NT2/D1 (cell line): ENCODE measurements at regions not wholly inside any gene's neighbourhood (a gene's known extent, or its start where the extent isn't known, plus 50 kb on each side); places are given as distances from the start of the nearest gene placed in this dataset.

Experiments
- DNase-seq: peaks from one replicate; pipeline ENCODE4 v3.0.0-alpha.2; 2011; ENCODE audit warnings: low read depth, low spot score
- H3K27me3 ChIP-seq: 2 replicates; pipeline ENCODE4 v1.6.0; 2011; ENCODE audit warnings: mild to moderate bottlenecking; ENCODE audit not compliant: insufficient read length, insufficient read depth
- H3K36me3 ChIP-seq: 2 replicates; pipeline ENCODE4 v1.6.1; 2011; ENCODE audit warnings: mild to moderate bottlenecking, low read length, mixed read lengths; ENCODE audit not compliant: insufficient read depth, insufficient read length
- H3K4me1 ChIP-seq: 2 replicates; pipeline ENCODE4 v1.5.1; 2011; ENCODE audit not compliant: insufficient read depth, insufficient read length
- H3K4me3 ChIP-seq: 2 replicates; pipeline ENCODE4 v1.5.1; 2011; ENCODE audit warnings: low read depth; ENCODE audit not compliant: insufficient read length
- H3K9ac ChIP-seq: 2 replicates; pipeline ENCODE4 v1.6.0; 2011; ENCODE audit warnings: low read depth; ENCODE audit not compliant: insufficient read length
- H3K9me3 ChIP-seq: 2 replicates; pipeline ENCODE4 v1.5.1; 2011; ENCODE audit warnings: mild to moderate bottlenecking, low read length; ENCODE audit not compliant: insufficient read depth
- SUZ12 ChIP-seq: IDR thresholded peaks from 2 replicates; pipeline ENCODE4 v1.6.1; 2011; ENCODE audit not compliant: insufficient read length, insufficient read depth; ENCODE audit errors: extremely low read depth
- YY1 ChIP-seq: IDR thresholded peaks from 2 replicates; pipeline ENCODE4 v1.6.1; 2011; ENCODE audit not compliant: insufficient read length, insufficient read depth
- ZNF274 ChIP-seq: IDR thresholded peaks from 2 replicates; pipeline ENCODE4 v1.6.1; 2011; ENCODE audit warnings: mild to moderate bottlenecking, low read depth, low read length

DNA sequence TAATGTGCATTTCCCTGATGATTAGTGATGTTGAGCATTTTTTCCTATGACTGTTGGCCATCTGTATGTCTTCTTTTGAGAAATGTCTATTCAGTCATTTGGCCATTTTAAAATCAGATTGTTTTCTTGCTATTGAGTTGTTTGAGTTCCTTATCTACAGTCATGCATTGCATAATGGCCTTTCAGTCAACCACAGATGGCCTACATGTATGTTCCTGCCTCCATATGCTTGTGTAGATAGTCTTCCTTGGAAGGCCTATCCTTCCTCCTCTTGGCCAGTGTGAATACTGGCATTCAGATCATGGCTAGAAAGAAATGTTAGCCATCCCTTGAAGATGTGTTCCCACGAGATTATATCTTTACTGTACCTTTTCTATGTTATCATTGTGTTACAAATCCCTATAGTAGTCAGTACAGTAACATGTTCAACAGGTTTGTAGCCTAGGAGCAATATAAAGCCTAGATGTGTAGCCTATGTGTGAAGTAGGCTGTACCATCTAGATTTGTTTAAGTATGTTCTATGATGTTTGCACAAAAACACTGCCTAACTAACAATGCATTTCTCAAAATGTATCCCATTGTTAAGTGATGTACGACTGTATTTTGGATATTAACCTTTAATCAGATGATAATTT is 65.6 kb upstream of the CD302 start:
- TF ChIP-seq SUZ12 (no peak), ZNF274 (no peak), YY1 (no peak)
- no peak for DNase-seq
- Histone ChIP-seq H3K4me1 (no peaks in the 10 kb centered on the region), H3K9me3 (no peaks in the 10 kb centered on the region), H3K9ac (no peak overlapping the region), H3K36me3 (no peaks in the 10 kb centered on the region), H3K27me3 (no peaks in the 10 kb centered on the region), H3K4me3 (no peak overlapping the region)

DNA sequence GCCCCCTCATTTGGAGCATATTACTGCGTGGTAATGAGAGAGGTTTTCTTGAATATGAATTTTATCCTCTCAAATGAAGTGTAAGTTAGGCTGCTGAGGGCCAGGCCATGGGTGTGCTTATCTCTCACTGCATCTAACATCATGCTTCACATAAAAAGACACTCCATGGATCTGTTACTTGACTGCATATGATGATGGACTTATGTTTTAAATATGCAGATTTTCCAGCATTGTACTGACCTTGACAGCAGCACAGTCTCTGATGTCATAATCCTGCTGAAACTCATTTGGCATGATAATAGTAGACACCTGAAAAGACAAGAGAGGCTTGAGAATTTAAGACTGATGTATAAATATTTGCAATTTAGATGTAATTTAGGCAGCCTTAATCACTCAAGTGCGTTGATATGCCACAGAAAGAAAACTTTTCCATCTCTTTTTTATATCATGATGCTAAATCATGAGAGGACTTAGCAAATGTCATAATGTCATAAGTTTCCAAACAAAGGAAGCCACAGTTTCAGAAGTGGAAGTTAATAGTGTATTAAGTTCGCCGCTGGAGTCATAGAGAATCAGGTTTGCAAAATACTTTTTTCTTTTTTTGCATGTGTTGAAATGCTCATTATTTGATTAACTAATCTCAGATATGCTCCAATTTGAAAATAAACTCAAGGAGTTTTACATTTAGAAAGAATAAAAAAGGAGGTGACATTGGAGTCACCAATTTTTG is 62.7 kb upstream of the CD302 start:
- no peaks in the 10 kb centered on the region for H3K4me1 ChIP-seq
- H3K4me3 ChIP-seq: no peak overlapping the region
- DNase-seq: no peak
- H3K9me3 ChIP-seq: no peaks in the 10 kb centered on the region
- no peaks in the 10 kb centered on the region for H3K27me3 ChIP-seq
- no peak overlapping the region for H3K9ac ChIP-seq
- no peak for TF ChIP-seq YY1
- TF ChIP-seq ZNF274: no peak
- TF ChIP-seq SUZ12: no peak
- H3K36me3 ChIP-seq: no peaks in the 10 kb centered on the region

GRCh38 chr2:159859583-159859982 is 61.6 kb upstream of the CD302 start:
- no peak overlapping the region for H3K9ac ChIP-seq
- no peaks in the 10 kb centered on the region for H3K27me3 ChIP-seq
- H3K4me1 ChIP-seq: no peaks in the 10 kb centered on the region
- H3K36me3 ChIP-seq: no peaks in the 10 kb centered on the region
- DNase-seq: no peak
- TF ChIP-seq ZNF274: no peak
- TF ChIP-seq YY1: no peak
- no peak for TF ChIP-seq SUZ12
- H3K4me3 ChIP-seq: no peak overlapping the region
- H3K9me3 ChIP-seq: no peaks in the 10 kb centered on the region

DNA sequence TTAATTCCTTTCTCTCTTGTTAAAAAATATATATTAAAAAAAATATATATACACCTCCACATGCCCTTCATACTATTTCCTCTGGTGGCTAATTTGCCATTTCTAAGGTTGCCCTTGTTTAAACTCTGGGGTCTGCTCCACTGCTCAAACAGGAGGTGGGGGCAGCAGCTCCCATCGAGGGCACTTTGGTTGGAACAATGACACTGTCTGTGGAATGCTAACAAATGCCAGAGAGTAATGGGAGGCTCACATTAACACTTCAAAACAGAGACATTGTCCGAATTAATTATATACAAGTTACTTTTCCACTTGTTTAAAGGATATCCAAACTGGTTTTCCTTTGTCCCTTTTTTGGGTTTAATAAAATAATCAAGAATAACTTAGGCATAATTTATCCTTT is 58.8 kb upstream of the CD302 start:
- no peaks in the 10 kb centered on the region for H3K9me3 ChIP-seq
- no peak for TF ChIP-seq ZNF274
- H3K4me3 ChIP-seq: no peak overlapping the region
- DNase-seq: peak; percentile 42
- no peak overlapping the region for H3K9ac ChIP-seq
- H3K36me3 ChIP-seq: no peaks in the 10 kb centered on the region
- H3K4me1 ChIP-seq: no peaks in the 10 kb centered on the region
- H3K27me3 ChIP-seq: no peaks in the 10 kb centered on the region

GRCh38 chr2:159855557-159856061 is 57.6 kb upstream of the CD302 start:
- H3K36me3 ChIP-seq: no peaks in the 10 kb centered on the region
- no peaks in the 10 kb centered on the region for H3K27me3 ChIP-seq
- DNase-seq: no peak
- no peak overlapping the region for H3K4me3 ChIP-seq
- no peak overlapping the region for H3K9ac ChIP-seq
- no peaks in the 10 kb centered on the region for H3K4me1 ChIP-seq
- no peaks in the 10 kb centered on the region for H3K9me3 ChIP-seq
- TF ChIP-seq YY1 (no peak), ZNF274 (no peak), SUZ12 (no peak)

DNA sequence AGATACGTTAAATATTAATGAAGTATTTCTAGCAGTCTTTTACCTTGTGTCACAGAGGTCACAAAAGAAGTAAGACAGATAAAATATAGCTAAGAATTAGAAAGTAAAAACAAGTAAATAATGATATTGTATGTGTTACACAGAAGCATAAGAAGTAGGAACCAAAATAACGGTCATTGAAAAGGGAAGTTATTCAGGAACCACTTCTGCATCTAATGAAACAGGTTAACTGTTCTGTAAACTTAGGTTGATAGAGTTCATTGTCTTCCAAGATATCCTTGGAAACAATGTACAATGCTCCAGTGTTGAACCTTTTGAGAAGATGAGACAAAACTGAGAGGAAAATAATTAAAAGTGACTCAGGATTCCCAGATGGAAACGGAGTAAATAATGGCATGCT is 57.1 kb upstream of the CD302 start:
- no peak for DNase-seq
- Histone ChIP-seq H3K27me3 (no peaks in the 10 kb centered on the region), H3K9ac (no peak overlapping the region), H3K4me1 (no peaks in the 10 kb centered on the region), H3K4me3 (no peak overlapping the region), H3K36me3 (no peaks in the 10 kb centered on the region), H3K9me3 (no peaks in the 10 kb centered on the region)
- TF ChIP-seq ZNF274 (no peak), SUZ12 (no peak)

- Histone ChIP-seq H3K4me3 (no peak overlapping the region), H3K4me1 (no peaks in the 10 kb centered on the region), H3K9me3 (no peaks in the 10 kb centered on the region), H3K9ac (no peak overlapping the region), H3K36me3 (no peaks in the 10 kb centered on the region), H3K27me3 (no peaks in the 10 kb centered on the region)
- TF ChIP-seq YY1 (no peak), ZNF274 (no peak), SUZ12 (no peak)
- DNase-seq: no peak
Observed at GRCh38 chr2:159854481-159854880, 56.5 kb upstream of the CD302 start.

- TF ChIP-seq ZNF274 (no peak), YY1 (no peak), SUZ12 (no peak)
- Histone ChIP-seq H3K9ac (no peak overlapping the region), H3K9me3 (no peaks in the 10 kb centered on the region), H3K4me3 (no peak overlapping the region), H3K36me3 (no peaks in the 10 kb centered on the region), H3K27me3 (no peaks in the 10 kb centered on the region), H3K4me1 (no peaks in the 10 kb centered on the region)
- no peak for DNase-seq
Observed at GRCh38 chr2:159853101-159853500, 55.1 kb upstream of the CD302 start.
